Testis (tissue), 2 donors: ENCODE measurements at regions not wholly inside any gene's neighbourhood (a gene's known extent, or its start where the extent isn't known, plus 50 kb on each side); places are given as distances from the start of the nearest gene placed in this dataset.

ENCODE experiments used
- POLR2A ChIP-seq: fragments of 450-650 bp; IDR thresholded peaks from one replicate; pipeline ENCODE4 v1.6.1; 2017; ENCODE audit warnings: antibody characterized with exemption, mild to moderate bottlenecking, moderate library complexity
- TF ChIP-seq, protein P1 (sequence below), 3 experiments: fragments of 450-650 bp in 2 of 3; fragments of 200-600 bp in 1 of 3; sonication (generic) in 1 of 3; IDR thresholded peaks; one replicate each; pipeline ENCODE4 v1.5.1; 2016 to 2019; ENCODE audit warnings: antibody characterized with exemption in 3 of 3, mild to moderate bottlenecking in 2 of 3, moderate library complexity in 1 of 3

DNA sequence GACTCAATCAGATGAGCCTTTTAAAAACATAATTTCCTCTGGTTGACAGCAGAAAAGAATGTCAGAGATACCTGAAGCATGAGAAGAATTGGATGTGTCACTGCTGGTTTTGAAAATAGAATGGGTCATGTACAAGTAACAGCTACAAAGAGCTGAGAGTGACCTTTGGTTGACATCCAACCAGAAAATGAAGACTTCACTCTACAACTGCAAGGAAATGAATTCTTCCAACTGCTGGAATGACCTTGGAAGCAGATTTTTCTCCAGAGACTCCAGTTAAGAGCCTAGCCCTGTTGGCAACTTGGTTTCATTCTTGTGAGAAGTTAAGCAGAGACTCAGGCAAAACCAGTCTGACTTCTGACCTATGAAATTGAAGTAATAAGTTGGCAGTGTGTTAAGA, 505.9 kb downstream of the SLC16A7 start:
- TF ChIP-seq, protein P1, sequence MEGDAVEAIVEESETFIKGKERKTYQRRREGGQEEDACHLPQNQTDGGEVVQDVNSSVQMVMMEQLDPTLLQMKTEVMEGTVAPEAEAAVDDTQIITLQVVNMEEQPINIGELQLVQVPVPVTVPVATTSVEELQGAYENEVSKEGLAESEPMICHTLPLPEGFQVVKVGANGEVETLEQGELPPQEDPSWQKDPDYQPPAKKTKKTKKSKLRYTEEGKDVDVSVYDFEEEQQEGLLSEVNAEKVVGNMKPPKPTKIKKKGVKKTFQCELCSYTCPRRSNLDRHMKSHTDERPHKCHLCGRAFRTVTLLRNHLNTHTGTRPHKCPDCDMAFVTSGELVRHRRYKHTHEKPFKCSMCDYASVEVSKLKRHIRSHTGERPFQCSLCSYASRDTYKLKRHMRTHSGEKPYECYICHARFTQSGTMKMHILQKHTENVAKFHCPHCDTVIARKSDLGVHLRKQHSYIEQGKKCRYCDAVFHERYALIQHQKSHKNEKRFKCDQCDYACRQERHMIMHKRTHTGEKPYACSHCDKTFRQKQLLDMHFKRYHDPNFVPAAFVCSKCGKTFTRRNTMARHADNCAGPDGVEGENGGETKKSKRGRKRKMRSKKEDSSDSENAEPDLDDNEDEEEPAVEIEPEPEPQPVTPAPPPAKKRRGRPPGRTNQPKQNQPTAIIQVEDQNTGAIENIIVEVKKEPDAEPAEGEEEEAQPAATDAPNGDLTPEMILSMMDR (IDR thresholded peaks at IDR 0.05), result no peak
- TF ChIP-seq POLR2A, result no peak
